CD4-positive, alpha-beta T cell treated with Interleukin-6 at 100 ng/mL for 8 hours (primary cell): ENCODE measurements at regions not wholly inside any gene's neighbourhood (a gene's known extent, or its start where the extent isn't known, plus 50 kb on each side); places are given as distances from the start of the nearest gene placed in this dataset.

Experiments
- DNase-seq: peaks from one replicate; pipeline ENCODE4 v3.0.0-alpha.2; 2020; ENCODE audit warnings: mixed read lengths, low spot score

DNA sequence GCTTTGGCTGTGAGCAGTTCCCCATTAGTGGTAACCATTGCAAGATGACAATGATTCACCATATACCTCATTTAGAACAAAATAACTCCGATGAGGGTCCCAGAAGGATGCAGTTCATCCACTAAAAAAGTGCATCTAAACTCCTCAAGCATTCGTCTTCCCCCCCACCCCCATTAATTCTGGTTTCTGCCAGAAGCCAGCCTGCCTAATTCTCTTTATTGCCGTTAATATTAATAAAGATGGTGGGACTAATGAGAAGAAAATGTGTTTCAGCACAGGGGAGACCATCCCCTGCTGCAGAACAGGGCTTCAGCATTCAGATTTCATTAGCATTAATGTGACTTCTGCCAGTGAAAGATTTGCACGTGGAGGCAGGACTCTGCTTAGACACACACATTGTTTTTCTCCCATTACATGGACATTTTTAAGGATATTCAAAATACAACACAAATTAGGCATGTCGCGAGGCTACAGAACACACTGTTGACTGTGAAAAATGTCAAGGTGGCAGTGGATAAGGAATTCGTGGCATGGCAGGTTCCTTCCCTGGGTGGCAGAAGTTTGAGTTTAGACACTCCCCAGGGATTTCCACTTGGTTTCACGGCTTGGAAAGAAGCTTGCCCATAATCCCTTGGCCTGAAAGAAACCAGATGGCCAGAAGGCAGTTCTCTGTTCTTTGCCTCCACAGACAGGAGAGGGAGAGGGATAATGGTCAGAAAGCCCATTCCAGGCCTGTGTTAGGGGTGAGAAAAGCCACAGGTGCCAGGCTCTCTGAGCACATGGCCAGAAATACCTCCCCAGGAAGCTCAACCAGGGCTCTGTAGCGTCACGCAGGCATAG lies 236.5 kb downstream of the FOXO1 start:
- no peak for DNase-seq

DNA sequence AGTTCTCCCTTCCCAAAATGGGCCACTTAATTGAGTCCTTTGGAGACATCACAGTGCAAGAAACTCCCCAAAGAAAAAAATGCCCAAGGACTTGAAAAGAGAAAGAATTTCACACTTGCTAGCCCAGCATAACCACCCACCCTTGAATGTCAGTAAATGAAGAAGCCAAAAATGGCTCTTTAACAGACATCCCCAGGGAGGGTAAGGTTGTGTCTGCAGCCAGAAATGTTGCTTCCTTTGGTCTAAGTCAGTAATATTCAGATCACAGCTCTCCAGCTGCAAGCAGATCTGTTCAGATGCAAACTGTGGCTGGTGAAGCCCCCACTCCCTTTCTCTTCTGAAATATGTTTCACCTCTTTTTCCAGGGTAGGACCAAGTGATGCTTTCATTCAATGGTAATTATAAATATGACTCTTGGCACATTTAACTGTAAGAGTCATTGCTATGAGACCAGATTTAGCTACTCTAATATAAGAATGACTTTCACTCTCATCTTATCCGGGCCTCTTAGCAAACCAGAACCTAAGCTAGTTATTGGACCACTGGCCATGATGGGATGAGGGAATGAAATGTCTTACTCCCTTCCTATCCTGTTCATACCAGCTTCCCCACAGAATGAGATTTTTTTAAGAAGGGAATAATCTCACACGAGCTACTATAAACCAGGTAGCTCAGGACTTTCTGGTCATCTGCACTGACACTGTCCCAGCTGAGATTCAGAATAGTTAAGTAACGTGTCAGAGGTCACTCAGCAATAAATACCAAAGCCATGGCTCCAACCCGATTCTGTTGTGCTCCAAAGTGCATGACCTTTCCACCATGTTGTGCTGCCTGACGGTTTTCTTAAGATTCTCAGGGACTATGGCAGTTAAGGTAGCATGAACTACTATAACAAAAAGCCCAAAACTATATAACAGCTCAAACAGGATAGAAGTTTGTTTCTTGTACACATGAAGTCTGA lies 234.1 kb downstream of the FOXO1 start:
- no peak for DNase-seq

DNA sequence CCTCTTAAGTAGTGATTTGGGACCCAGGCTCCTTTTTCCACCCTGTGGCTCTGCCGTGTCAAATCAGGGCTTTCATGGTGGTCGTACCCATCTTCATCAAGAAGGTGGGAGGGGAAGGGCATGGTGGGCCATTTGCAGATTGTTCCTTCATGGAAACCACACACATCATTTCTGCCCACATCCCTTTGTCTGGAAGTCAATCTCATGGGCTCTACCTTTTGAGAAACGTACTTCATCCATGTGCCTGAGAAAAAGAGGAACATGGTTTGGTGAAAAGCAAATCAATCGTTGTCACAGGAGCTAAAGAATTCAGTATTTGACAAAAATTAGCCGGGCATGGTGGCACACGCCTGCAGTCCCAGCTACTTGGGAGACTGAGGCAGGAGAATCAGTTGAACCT lies 233.4 kb downstream of the FOXO1 start:
- DNase-seq: no peak

DNA sequence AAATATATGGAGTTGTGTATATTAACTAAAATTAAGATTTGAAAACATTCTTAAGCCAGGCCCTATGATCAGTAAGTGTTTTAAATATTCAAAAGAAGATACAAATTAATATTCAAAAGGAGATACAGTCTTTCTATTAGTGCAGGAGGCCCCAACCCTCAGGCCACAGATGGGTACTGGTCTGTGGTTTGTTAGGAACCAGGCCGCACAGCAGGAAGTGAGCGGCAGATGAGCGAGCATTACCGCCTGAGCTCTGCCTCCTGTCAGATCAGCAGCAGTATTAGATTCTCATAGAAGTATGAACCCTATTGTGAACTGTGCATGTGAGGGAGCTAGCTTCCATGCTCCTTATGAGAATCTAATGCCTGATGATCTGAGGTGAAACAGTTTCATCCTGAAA lies 232.9 kb downstream of the FOXO1 start:
- peak; percentile 63 for DNase-seq

DNA sequence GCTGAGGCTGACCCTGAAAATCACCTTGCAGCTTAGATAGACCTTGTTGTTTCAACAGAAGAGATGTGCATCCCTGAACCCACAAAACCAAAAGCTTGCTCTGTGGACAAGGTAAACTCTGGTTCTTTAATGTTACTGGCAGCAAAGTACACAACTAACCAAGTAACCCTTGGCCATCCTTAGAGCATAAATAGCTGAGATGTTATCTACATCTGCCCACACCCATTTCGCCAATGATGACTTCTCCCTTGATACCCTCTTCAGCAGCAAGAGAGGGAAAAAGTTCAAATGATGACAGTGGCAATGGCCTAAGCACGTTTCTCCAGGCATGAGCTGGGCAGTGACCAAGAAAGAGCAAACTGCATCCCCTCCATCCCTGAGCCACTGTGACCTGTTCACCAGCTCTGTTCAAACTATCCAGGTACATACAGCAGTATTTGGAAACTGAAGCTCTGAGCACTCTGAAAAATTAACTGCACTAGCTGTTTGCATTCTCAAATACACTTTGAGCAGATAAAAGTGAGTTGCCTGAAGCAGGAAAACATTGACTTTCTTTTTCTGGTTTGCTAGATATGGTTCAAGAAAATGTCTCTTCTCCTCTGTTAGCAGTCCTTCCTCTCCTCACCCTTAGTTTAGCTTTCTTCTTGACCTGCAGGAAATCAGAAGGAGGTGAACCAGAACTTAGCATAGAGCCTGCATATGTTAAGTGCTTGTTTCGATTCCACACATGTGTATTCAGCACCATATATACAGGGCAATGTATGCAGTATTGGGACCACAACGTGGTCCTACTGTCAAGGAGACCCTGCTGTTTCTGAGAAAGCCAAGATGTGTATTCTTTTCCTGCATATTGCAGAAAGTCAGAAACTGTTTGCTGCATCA lies 231.7 kb downstream of the FOXO1 start:
- DNase-seq: no peak

DNA sequence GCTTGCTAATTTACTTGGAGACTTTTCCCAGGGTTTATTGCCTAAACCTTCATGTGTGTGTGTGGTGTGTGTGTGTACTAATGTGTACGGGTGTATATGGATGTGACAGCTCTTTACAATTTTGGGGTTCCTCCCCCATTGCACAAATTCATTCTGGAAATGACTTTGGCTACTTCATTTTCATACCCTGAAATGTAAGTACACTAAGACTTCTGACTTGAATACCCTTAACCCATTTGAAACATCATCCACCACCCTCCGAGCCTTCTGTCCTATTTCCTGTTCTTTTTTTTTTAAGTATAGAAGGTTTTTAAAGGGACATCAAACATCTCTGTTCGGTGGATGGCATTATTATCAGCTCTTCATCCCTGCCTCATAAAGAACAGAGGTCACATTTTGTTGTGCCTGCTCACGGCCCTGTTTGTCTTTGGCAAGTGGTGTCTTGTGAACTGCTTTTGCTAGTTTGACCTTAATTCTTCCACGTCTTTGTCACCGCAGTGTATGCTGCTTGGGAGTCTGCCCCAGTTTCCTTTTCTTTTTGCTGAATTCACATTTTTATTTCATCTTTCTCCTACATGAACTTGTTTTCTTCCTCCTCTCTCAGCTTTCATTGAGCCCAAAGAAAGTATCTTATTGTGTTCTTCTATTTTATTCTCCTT lies 228.3 kb downstream of the FOXO1 start:
- DNase-seq: no peak

DNA sequence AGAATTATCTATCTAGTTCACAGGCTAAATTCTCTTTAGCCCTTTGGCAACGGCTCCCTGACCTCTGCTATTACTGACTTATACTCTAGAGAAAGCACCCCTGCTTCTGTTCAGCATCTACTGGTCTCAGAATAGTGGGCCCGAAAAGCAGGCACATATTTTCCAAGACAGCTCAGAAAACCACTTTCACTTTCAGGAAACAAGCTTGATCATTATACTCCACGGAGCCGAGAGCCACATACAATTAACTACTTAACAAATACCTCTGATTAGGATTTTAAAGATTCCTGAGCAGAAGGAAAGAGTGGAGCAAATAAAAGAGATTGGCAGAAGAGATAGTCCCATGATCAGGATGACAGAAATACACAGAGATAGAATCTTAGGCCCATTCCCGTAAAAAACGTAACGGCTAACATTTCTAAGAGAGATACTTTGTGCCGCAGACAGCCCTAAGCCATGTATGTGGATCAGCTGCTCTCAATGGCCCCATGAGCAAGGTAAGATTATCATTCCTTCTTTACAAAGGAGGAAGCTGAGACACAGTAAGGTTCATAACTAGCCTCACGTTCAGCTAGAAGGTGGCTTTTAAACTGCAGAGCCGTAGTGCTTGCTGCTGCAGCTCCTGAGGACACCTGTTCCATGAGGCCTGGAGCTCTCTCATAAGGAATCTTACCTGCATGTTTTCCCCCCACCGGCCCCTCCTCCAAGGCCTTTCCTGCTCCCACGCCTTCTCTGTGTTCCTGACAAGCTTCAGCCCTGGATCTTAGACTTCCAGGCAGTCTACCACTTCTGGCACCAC lies 227.2 kb downstream of the FOXO1 start:
- peak; percentile 15 for DNase-seq

DNA sequence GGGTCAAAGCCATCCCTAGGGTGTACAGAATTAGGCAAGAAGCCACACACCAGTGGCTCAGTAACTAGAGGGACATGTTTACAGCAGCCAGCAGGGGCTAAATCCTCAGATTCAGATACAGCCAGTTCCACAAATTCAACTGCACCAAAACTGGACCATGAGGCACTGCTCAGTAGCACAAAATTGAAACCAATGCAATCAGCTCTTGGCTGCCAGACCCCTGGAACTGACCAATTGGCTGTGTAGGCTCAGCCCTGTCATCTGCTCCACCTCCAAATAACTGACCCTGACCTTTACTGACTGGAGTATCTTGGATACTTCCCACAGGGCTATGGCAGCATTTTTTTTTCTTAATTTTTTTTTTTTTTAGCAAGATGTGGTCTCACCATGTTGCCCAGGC lies 226.5 kb downstream of the FOXO1 start:
- DNase-seq: no peak

DNA sequence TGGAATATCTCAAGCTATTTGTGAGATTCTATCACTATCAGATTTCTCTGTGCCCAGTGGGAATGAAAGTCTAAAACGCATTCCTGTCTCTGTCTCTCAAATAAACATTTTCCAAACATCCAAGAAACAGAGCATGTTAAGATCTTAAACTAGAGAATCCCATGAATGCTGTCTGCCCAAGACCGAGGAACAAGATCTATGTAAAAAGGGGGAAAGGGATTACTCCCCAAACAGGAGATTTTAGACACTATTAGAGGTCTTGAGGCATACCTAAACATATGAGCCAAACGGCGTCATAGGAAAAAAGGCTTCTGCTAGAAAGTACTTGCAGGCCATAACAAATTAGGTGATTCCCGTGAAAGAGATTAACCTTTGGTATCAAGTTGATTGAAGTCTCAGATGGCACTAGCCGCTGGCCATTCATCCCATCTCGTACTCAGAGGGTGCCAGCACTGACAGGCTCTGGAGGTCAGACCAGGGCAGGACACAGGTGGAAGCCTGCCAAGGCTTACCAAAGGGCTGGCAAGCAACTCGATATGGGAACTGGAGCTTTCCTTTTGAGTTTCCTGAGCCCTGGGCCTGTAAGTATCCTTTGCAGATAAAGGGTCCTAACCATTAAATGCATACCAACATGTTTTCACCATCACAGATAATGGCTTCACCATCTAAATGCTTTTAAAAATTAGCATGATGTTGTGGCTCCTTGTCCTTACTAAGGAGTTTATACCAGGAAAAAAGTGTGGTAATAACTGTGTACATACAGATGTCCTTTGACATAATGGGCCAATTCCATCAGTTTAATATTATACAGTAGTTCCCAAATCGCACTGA lies 225.2 kb downstream of the FOXO1 start:
- no peak for DNase-seq

DNA sequence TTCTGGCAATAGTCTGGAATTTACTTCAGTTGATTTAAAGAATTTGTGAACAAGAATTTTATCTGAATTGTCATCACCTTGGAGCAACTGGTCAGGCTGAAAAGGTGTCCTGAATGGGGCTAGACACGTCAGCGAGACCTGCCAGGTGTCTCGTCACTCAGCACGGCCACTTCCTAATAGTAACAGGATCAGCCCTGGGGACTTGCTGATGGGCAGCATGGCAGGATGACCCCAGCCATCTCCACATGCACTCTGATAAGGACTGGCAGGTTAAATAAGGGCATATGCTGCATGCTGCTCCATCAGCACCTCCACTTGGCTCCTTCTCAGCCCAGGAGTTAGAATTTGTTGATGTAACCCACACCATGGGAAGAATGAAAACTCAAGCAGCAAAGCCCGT lies 224.2 kb downstream of the FOXO1 start:
- DNase-seq: no peak

DNA sequence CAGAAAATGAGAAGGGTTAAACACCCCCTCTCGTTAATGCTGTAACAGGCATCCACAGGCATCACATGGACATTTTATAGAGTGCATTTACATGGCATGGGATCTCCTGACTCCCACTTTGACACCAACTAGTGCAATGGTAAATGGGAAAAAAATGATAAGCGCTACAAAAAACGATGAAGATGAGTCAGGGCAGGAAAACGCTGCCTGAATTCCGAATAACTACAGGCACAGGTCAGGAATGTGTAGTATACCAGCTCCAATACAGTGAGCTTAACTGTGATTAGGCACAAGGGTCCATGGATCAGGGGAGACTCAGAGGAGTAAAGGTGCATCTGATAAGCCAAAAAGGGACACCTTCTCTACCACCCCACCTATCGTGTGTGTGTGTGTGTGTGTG lies 223.6 kb downstream of the FOXO1 start:
- DNase-seq: no peak

DNA sequence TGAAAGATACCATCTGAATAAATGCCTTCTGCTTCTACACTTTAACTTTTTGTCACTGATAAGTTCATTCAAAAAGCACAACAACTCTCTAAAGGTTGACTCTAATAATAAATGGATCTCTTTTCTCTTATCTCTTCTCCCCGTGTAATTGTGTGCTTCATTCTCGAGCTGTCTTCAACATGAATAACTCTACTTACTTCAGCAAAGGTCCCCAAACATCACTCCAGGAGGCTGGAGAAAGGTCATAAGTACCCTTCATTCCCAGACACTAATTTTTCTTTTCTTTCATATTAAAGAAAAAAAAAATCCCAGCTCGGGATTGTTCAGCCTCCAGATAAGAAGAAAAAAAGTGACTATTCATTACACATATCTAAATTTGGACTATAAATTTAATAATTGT lies 222.2 kb downstream of the FOXO1 start:
- no peak for DNase-seq

DNA sequence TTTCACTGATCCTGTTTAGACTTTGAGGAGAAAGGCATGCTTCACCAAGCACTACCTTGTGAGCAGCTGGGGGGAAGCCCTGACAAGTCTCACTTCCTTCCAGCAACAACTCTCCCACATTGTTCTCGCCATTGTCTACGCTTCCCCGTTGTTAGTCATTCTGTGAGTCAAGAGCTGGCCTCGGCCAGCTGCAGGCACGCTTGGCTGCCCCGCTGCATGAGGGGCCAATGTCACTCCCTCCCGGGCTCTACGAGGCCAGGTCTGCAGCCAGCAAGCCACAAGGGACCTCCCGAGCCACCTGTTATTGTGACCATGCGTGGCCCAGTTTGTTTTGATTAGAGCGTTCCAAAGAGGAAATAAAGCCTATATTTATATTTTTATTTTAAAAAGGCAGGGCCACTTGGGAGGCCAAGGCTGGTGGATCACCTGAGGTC lies 220.9 kb downstream of the FOXO1 start:
- no peak for DNase-seq

DNA sequence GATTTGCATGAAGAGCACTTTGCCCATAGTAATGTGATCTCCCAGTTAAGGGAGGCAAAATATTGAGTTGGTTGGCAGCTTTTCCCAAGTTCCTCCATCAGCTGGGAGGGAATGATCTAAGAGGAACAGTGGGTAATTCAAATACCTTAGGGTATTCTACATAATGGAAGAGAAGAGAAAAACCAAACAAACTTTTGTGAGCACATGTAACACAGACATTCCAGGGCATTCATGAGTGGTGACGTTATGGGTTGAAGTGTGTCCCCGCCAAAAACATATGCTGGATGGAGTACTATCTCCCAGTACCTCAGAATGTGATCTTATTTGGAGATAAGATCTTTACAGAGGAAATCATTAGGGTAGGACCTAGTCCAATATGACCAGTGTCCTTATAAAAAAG lies 220.1 kb downstream of the FOXO1 start:
- DNase-seq: no peak

DNA sequence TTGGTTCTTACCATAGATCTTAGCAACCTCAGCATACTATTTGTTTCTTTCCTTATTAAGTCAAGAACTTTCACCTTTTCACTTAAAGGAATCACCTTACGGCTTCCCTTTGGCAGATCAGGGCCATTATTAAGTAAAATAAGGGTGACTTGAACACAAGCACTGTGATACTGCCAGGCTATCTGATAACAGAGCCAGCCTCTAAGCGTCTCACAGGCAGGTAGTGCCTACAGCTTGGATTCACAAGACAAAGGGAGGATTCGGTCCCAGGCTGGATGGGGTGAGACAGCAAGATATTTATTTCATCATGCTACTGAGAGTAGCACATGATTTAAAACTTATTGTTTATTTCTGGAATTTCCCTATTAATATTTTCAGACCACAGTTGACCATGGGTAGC lies 218.6 kb downstream of the FOXO1 start:
- DNase-seq: no peak

DNA sequence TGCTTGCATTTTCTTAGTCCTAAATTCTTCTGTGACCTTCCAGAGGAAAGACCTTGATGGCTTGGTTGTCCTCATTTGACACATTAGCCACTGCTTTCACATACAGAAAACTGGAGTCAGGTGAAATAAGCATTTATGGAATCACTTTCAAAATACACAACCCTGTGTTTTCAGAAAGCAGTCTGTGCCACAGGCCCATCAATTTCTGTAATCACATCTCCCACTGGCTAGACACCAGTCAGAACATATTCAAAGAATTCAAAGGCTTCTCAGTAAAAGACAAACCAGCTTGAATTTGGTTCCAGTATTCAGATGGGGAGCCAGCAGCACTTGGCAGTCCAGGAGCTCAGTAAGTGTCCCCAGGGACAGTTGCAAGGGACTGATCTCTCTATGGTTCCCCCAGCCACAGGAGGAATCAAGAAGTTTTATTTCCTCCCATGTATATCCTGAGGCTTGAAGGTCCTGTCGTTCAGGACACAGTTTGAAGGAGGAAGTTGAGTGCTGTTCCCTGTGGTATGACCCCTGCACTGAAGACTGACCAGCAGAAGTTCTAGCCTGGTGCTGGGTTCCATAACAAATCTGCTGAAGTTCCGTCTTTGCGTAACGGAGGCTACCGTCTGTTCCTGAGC lies 214.3 kb downstream of the FOXO1 start:
- no peak for DNase-seq

DNA sequence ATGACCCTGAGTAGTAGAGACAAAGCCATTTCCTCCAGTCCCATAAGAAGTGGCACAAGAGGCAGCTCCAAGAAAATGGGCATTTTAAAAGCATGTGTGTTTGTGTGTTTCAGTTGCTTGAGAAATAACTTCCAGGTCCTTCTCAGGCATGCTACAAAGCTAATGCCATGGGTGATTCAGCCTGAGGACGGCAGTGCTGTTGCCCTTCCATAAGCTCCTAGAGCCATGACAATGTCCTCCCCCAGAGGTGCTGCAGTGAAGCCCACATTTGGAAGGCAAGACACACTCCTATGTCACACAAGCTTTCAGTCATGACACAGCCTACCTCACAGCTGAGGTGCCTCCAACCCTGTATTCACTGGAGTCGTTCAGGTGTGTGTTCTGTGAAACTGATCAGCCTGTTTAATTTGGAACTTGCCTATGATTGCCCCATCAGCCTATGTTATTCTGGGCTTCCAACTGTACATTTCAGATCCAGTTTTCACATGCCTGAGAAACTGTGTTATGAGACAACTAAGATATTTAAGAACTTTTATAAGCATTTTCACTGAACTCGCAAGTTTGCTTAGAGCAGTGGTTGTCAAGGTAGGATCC lies 213.6 kb downstream of the FOXO1 start:
- DNase-seq: no peak

DNA sequence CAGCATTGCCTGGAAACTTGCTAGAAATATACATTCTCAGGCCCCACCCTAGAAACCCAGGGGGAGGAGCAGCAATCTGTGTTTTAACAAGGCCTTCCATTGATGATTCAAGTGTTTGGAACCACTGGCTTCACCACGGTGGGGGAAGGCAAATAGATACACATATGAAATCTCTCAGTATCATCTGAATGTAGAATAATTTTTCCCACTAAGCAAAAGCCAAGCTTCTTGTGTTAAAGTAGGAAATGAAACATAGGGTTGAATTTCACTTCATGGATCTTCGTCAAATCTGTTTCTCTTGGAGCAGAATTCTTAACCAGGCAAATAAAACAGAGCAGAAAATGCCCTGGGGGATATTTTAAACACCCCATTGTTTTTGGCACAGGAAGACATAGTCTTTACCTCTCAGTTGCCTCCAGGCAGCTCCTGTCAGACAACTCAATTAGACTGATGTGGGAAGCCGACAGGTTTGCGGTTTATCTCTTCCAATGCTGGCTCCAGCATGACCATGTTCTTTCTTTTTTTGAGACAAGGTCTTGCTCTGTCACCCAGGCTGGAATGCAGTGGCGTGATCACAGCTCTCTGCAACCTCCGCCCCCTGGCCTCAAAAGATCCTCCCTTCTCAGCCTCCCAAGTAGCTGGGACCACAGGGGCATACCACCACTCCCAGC lies 213.0 kb downstream of the FOXO1 start:
- DNase-seq: no peak
